GM12891 (cell line): ENCODE measurements at regions not wholly inside any gene's neighbourhood (a gene's known extent, or its start where the extent isn't known, plus 50 kb on each side); places are given as distances from the start of the nearest gene placed in this dataset.

Experiments used
- POLR2A ChIP-seq: IDR thresholded peaks from 2 replicates; pipeline ENCODE4 v1.6.1; 2011; ENCODE audit warnings: low read depth, low read length, control low read depth
- POLR2AphosphoS5 ChIP-seq: IDR thresholded peaks from 2 replicates; pipeline ENCODE4 v1.6.1; 2011; ENCODE audit warnings: low read depth, low read length, control low read depth
- POU2F2 ChIP-seq: IDR thresholded peaks from 2 replicates; pipeline ENCODE4 v1.6.1; 2011; ENCODE audit warnings: low read depth, mild to moderate bottlenecking, control low read depth, low read length, moderate library complexity
- TAF1 ChIP-seq: IDR thresholded peaks from 2 replicates; pipeline ENCODE4 v1.6.1; 2011; ENCODE audit warnings: low read depth, low read length, control low read depth

GRCh38 chr6:15001326-15001910 is 244.5 kb upstream of the JARID2 start:
- TF ChIP-seq POLR2AphosphoS5 (no peak), POLR2A (no peak), POU2F2 (no peak), TAF1 (no peak)
